Embryonic facial prominence (tissue), 1 donor: ENCODE measurements at regions not wholly inside any gene's neighbourhood (a gene's known extent, or its start where the extent isn't known, plus 50 kb on each side); places are given as distances from the start of the nearest gene placed in this dataset.

Source experiments
- DNase-seq: peaks from one replicate; pipeline ENCODE4 v3.0.0-alpha.2; 2016; ENCODE audit errors: extremely low spot score

- DNase-seq: no peak
Measured at GRCh38 chr5:123244458-123244857, 155.4 kb downstream of the PRDM6 start.
